K562 (cell line): ENCODE measurements at regions not wholly inside any gene's neighbourhood (a gene's known extent, or its start where the extent isn't known, plus 50 kb on each side); places are given as distances from the start of the nearest gene placed in this dataset.
"Not testable (repeated sequence)": the region's sequence is repeated elsewhere in the genome, so short reads cannot be mapped to it uniquely, and the experiment has no call there.

Experiments
- ATAC-seq: fragments of 200-7000 bp; cut with Tn5 transposase; 3 replicates; pipeline ENCODE4 v1.9.1; 2020; ENCODE audit warnings: moderate library complexity
- BruUV-seq: library from RNA; stranded (reverse); fragments of 400-500 nt; replicated peaks from 2 replicates; lab custom pipeline; 2021; lab: Mats Ljungman, UMichigan
- CTCF ChIA-PET: fragments of 300-600 bp; formaldehyde crosslinking; extraction: SDS; loops from one replicate; lab custom pipeline; 2021; ENCODE audit warnings: low intra/inter-chr PET ratio; lab: Yijun Ruan, JAX
- POLR2A ChIA-PET: fragments of 300-600, 350-650 bp; sonication (Branson Sonifier 250); formaldehyde crosslinking; extraction: SDS; loops from one replicate; lab custom pipeline; 2021; ENCODE audit warnings: antibody characterized with exemption, inconsistent platforms; lab: Yijun Ruan, JAX
- DNase-seq, 4 experiments: peaks; one replicate each; pipeline versions ENCODE4 v3.0.0 to v3.0.0-alpha.2; 2011 to 2018; ENCODE audit warnings: low spot score in 3 of 4, mixed read lengths in 3 of 4; ENCODE audit errors: extremely low read depth in 1 of 4
- FAIRE-seq: peaks from 2 replicates; lab custom pipeline; 2011; peaks lifted over from hg19 to GRCh38; lab: Jason Lieb, UNC
- H2AFZ ChIP-seq: 2 replicates; pipeline ENCODE4 v1.6.0; 2011; ENCODE audit warnings: low read depth, low read length, control low read depth, inconsistent platforms
- H3K27ac ChIP-seq: fragments of 200-600 bp; 3 replicates; pipeline ENCODE4 v1.8.0; 2011; ENCODE audit warnings: low read depth, mild to moderate bottlenecking, control low read depth, inconsistent platforms, low read length, moderate library complexity, mixed read lengths; ENCODE audit errors: extremely low read depth
- H3K27me3 ChIP-seq, 2 experiments: fragments of 300-600 bp in 1 of 2; 2 replicates in 1 of 2; 3 replicates in 1 of 2; pipeline versions ENCODE4 v1.6.0 to v1.8.0; 2011; ENCODE audit warnings: inconsistent platforms in 2 of 2, low read length in 2 of 2, mild to moderate bottlenecking in 1 of 2, mixed read lengths in 1 of 2, moderate library complexity in 1 of 2; ENCODE audit not compliant: control insufficient read depth in 2 of 2, insufficient read depth in 2 of 2
- H3K36me3 ChIP-seq: fragments of 300-600 bp; 3 replicates; pipeline ENCODE4 v1.8.0; 2011; ENCODE audit warnings: mild to moderate bottlenecking, low read length, inconsistent platforms; ENCODE audit not compliant: control insufficient read depth, insufficient read depth
- H3K4me1 ChIP-seq, 2 experiments: fragments of 200-600 bp in 1 of 2; replicated peaks in 1 of 2; 2 replicates in 1 of 2; 3 replicates in 1 of 2; pipeline versions ENCODE4 v1.5.1 to v1.8.0; 2011; ENCODE audit warnings: inconsistent platforms in 2 of 2, low read length in 2 of 2, mild to moderate bottlenecking in 1 of 2, mixed read lengths in 1 of 2, moderate library complexity in 1 of 2; ENCODE audit not compliant: control insufficient read depth in 2 of 2, insufficient read depth in 2 of 2
- H3K4me2 ChIP-seq: 2 replicates; pipeline ENCODE4 v1.6.1; 2011; ENCODE audit warnings: low read length, control low read depth, inconsistent platforms, mixed read lengths; ENCODE audit not compliant: insufficient read depth
- H3K4me3 ChIP-seq: fragments of 200-600 bp; sonication (generic), shearing (Covaris generic); 2 replicates; pipeline ENCODE4 v1.5.1; 2016; ENCODE audit warnings: control low read depth, inconsistent platforms
- H3K79me2 ChIP-seq: fragments of 200-600 bp; 3 replicates; pipeline ENCODE4 v1.8.0; 2011; ENCODE audit warnings: low read length, inconsistent platforms; ENCODE audit not compliant: control insufficient read depth, insufficient read depth
- H3K9ac ChIP-seq, 2 experiments: 2 replicates each; pipeline versions ENCODE4 v1.6.0 to v1.6.1; 2011; ENCODE audit warnings: low read depth in 2 of 2, low read length in 2 of 2, control low read depth in 1 of 2, inconsistent platforms in 1 of 2, mild to moderate bottlenecking in 1 of 2, mixed read lengths in 1 of 2; ENCODE audit not compliant: insufficient read depth in 1 of 2
- H3K9me1 ChIP-seq: one replicate; pipeline ENCODE4 v1.6.0; 2011; ENCODE audit warnings: inconsistent platforms, mild to moderate bottlenecking, low read length, moderate library complexity; ENCODE audit not compliant: control insufficient read depth, insufficient read depth
- H3K9me3 ChIP-seq: replicated peaks from 2 replicates; pipeline ENCODE4 v1.5.1; 2011; ENCODE audit warnings: low read depth, low read length, inconsistent platforms; ENCODE audit not compliant: control insufficient read depth, insufficient read depth
- H4K20me1 ChIP-seq: replicated peaks from 2 replicates; pipeline ENCODE4 v1.6.1; 2011; ENCODE audit warnings: low read length, inconsistent platforms, mixed read lengths; ENCODE audit not compliant: control insufficient read depth, insufficient read depth
- PML ChIP-seq: IDR thresholded peaks from 2 replicates; pipeline ENCODE4 v1.6.1; 2012; ENCODE audit warnings: low read length, inconsistent platforms
- POLR2A ChIP-seq: fragments of 450-650 bp; conservative IDR thresholded peaks from 2 replicates; pipeline ENCODE4 v1.6.1; 2016
- POLR2G ChIP-seq: fragments of 200-400 bp; formaldehyde crosslinking; IDR thresholded peaks from 2 replicates; pipeline ENCODE4 v1.6.1; 2017; ENCODE audit warnings: low read depth, mild to moderate bottlenecking, antibody characterized with exemption, low read length, moderate library complexity
- POLR2H ChIP-seq: IDR thresholded peaks from 2 replicates; pipeline ENCODE4 v1.6.1; 2016; ENCODE audit warnings: missing genetic modification characterization, low read depth, mild to moderate bottlenecking, control low read depth, missing compliant biosample characterization, moderate library complexity
- RBFOX2 ChIP-seq: fragments of 200-400 bp; formaldehyde crosslinking; IDR thresholded peaks from 2 replicates; pipeline ENCODE4 v1.6.1; 2017; ENCODE audit warnings: low read depth, mild to moderate bottlenecking, low read length, moderate library complexity
- SUPT5H ChIP-seq: fragments of 450-650 bp; IDR thresholded peaks from 2 replicates; pipeline ENCODE4 v1.6.1; 2016
- WGBS: fragments of 100-300 bp; shearing (Covaris generic); methylation state at CpG from one replicate; pipeline ENCODE4 v1.1.6; 2016; ENCODE audit warnings: low coverage, mixed read lengths; ENCODE audit not compliant: insufficient coverage; ENCODE audit errors: missing lambda C conversion rate; 5-methylcytosine and 5-hydroxymethylcytosine counted together
- in situ Hi-C: fragments of 300-500 bp; cut with MboI; formaldehyde crosslinking; loops from 4 replicates; pipeline ENCODE4 v1.15.0; 2018; ENCODE audit warnings: inconsistent platforms, mixed read lengths
- intact Hi-C: fragments of 100-400 bp; cut with micrococcal nuclease; formaldehyde crosslinking; loops from 2 replicates; pipeline ENCODE4 v1.14.2; 2022

DNA sequence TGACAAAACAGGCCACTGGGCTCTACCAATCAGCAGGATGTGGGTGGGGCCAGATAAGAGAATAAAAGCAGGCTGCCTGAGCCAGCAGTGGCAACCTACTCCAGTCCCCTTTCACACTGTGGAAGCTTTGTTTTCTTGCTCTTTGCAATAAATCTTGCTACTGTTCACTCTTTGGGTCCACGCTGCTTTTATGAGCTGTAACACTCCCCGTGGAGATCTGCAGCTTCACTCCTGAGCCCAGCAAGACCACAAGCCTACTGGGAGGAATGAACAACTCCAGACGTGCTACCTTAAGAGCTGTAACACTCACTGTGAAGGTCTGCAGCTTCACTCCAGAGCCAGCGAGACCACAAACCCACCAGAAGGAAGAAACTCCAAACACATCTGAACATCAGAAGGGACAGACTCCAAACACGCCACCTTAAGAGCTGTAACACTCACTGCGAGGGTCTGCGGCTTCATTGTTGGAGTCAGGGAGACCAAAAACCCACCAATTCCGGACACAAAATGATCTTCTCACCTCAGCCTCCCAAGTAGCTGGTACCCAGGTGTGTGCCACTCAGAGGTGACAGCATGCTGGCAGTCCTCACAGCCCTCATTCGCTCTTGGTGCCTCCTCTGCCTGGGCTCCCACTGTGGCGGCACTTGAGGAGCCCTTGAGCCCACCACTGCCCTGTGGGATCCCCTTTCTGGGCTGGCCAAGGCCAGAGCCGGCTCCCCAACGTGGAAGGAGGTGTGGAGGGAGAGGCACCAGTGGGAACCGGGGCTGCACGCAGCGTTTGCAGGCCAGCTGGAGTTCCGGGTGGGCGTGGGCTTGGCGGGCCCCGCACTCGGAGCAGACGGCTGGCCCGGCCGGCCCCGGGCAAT lies 66.0 kb upstream of the SLC25A43 start:
- intact Hi-C loops, DNase-seq, H3K9me1 ChIP-seq, H3K9ac ChIP-seq, H3K9me3 ChIP-seq, CTCF ChIA-PET, H3K4me1 ChIP-seq, H3K4me2 ChIP-seq, H3K4me3 ChIP-seq, H2AFZ ChIP-seq, in situ Hi-C loops, H3K36me3 ChIP-seq, H4K20me1 ChIP-seq, ATAC-seq, H3K27ac ChIP-seq, FAIRE-seq, H3K27me3 ChIP-seq, H3K79me2 ChIP-seq: not testable (repeated sequence)
- TSS peak; percentile 75 for BruUV-seq
- TF ChIP-seq POLR2H (tag) (peak; percentile 69), RBFOX2 (peak; percentile 69), PML (peak; percentile 39; the same call in 1 of the 2 replicates), POLR2G (peak; percentile 76), SUPT5H (peak; percentile 48; the same call in 1 of the 2 replicates), POLR2A (peak; percentile 79)
- POLR2A ChIA-PET, result interaction anchor here (0.6 to 1.2 kb wide), 4 partner anchors 9 to 150 kb away, joined by 3 to 4 read pairs (median 4); no protein-coding TSS in a partner anchor
- 16% methylated on average over 7 of the region's 24 CpGs for WGBS

DNA sequence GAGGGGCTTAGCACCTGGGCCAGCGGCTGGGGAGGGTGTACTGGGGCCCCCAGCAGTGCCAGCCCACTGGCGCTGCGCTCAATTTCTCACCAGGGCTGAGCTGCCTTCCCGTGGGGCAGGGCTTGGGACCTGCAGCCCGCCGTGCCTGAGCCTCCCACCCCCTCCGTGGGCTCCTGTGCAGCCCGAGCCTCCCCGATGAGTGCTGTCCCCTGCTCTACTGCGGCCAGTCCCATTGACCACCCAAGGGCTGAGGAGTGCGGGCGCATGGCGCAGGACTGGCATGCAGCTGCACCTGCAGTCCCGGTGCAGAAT lies 65.5 kb upstream of the SLC25A43 start:
- H3K4me2 ChIP-seq, DNase-seq, H3K9me3 ChIP-seq, H3K4me1 ChIP-seq, ATAC-seq, H3K36me3 ChIP-seq, FAIRE-seq, H3K9ac ChIP-seq, H3K27me3 ChIP-seq, H2AFZ ChIP-seq, H4K20me1 ChIP-seq, CTCF ChIA-PET, in situ Hi-C loops, intact Hi-C loops, H3K27ac ChIP-seq, BruUV-seq, H3K79me2 ChIP-seq, H3K9me1 ChIP-seq, H3K4me3 ChIP-seq: not testable (repeated sequence)
- POLR2A ChIA-PET, result interaction anchor here (0.6 to 1.2 kb wide), 3 partner anchors 10 to 360 kb away, joined by 4 to 5 read pairs (median 4); no protein-coding TSS in a partner anchor
- peak; percentile 59 for TF ChIP-seq RBFOX2
- TF ChIP-seq POLR2G, result peak; percentile 68
- WGBS, result 27% methylated on average over 5 of the region's 14 CpGs
